Subcutaneous abdominal adipose tissue (tissue), 5 donors: ENCODE measurements at regions not wholly inside any gene's neighbourhood (a gene's known extent, or its start where the extent isn't known, plus 50 kb on each side); places are given as distances from the start of the nearest gene placed in this dataset.
"Not testable (repeated sequence)": the region's sequence is repeated elsewhere in the genome, so short reads cannot be mapped to it uniquely, and the experiment has no call there.

Experiments used
- H3K27ac ChIP-seq: one replicate; pipeline ENCODE4 v1.7.0; 2013; ENCODE audit warnings: low read depth, mild to moderate bottlenecking, inconsistent platforms, low read length, moderate library complexity
- H3K27me3 ChIP-seq, 5 donors: one replicate each; pipeline ENCODE4 v1.7.0; 2013; ENCODE audit warnings: low read length in 5 of 5, inconsistent platforms in 1 of 5; ENCODE audit not compliant: control insufficient read depth in 5 of 5, insufficient read depth in 4 of 5
- H3K36me3 ChIP-seq, 5 donors: one replicate each; pipeline ENCODE4 v1.7.0; 2013; ENCODE audit warnings: low read length in 5 of 5; ENCODE audit not compliant: control insufficient read depth in 5 of 5, insufficient read depth in 5 of 5
- H3K4me1 ChIP-seq, 5 donors: one replicate each; pipeline ENCODE4 v1.7.0; 2013; ENCODE audit warnings: low read length in 5 of 5, mild to moderate bottlenecking in 3 of 5, moderate library complexity in 1 of 5; ENCODE audit not compliant: control insufficient read depth in 5 of 5, insufficient read depth in 5 of 5
- H3K4me3 ChIP-seq, 5 donors: one replicate each; pipeline ENCODE4 v1.7.0; 2013; ENCODE audit warnings: low read length in 5 of 5, low read depth in 1 of 5
- H3K9ac ChIP-seq, 5 donors: one replicate each; pipeline ENCODE4 v1.7.0; 2013; ENCODE audit warnings: low read length in 5 of 5, mild to moderate bottlenecking in 4 of 5, moderate library complexity in 3 of 5
- H3K9me3 ChIP-seq, 5 donors: one replicate each; pipeline ENCODE4 v1.7.0; 2013; ENCODE audit warnings: low read length in 5 of 5; ENCODE audit not compliant: control insufficient read depth in 5 of 5
- donor health status: healthy.
- donor health status: healthy.
- donor health status: healthy.
- donor health status: healthy.
- donor health status: healthy.

DNA sequence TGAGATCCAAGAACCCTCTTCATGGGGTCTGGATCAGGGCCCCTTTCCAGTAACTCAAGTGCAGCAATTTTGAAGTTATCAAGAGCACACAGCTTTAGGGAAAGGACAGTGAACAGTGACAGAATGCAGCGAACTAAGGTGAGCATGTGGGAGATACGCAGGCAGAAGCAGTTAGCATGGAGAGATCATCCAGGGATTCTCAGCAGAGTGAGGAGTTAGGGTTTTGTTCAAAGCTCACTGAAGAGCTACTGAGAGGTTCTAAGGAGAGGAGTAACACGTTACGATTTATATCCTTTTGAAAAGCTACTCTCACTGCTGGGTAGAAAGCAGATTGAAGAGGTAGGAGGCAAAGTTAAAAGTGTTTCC lies 83.6 kb upstream of the MPP7 start:
- H3K4me3 ChIP-seq: no peak overlapping the region
- H3K27ac ChIP-seq: no peak overlapping the region
- H3K9me3 ChIP-seq: no peaks in the 10 kb centered on the region
- peaks cover 0 to 9% (median 3%) of the 10 kb centered on the region in 5 donors for H3K27me3 ChIP-seq
- no peaks in the 10 kb centered on the region for H3K36me3 ChIP-seq
- no peak overlapping the region for H3K9ac ChIP-seq
- peaks cover 0 to 2% (median 0%) of the 10 kb centered on the region in 5 donors for H3K4me1 ChIP-seq

GRCh38 chr10:28387140-28387539 lies 84.3 kb upstream of the MPP7 start:
- Histone ChIP-seq H3K9me3 (no peaks in the 10 kb centered on the region), H3K9ac (no peak overlapping the region), H3K4me1 (no peaks in the 10 kb centered on the region), H3K27me3 (peaks cover 0 to 9% (median 3%) of the 10 kb centered on the region in 5 donors), H3K27ac (no peak overlapping the region), H3K36me3 (no peaks in the 10 kb centered on the region), H3K4me3 (no peak overlapping the region)

DNA sequence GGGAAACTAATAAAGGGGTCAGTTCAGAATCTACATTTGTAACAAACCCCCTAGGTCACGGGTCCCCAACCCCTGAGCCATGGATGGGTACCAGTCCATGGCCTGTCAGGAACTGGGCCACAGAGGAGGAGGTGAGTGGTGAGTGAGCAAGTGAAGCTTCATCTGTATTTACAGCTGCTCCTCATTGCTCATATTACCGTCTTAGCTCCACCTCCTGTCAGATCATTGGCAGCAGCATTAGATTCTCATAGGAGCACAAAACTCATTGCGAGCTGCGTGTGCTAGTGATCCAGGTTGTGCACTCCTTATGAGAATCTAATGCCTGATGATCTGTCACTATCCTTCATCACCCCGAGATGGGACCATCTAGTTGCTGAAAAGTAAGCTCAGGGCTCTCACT lies 88.4 kb upstream of the MPP7 start:
- Histone ChIP-seq H3K4me3 (no peak overlapping the region), H3K27ac (no peak overlapping the region), H3K9ac (no peak overlapping the region), H3K4me1 (peaks cover 0 to 6% (median 0%) of the 10 kb centered on the region in 5 donors), H3K9me3 (no peaks in the 10 kb centered on the region), H3K36me3 (no peaks in the 10 kb centered on the region), H3K27me3 (peaks cover 0 to 4% (median 2%) of the 10 kb centered on the region in 5 donors)

DNA sequence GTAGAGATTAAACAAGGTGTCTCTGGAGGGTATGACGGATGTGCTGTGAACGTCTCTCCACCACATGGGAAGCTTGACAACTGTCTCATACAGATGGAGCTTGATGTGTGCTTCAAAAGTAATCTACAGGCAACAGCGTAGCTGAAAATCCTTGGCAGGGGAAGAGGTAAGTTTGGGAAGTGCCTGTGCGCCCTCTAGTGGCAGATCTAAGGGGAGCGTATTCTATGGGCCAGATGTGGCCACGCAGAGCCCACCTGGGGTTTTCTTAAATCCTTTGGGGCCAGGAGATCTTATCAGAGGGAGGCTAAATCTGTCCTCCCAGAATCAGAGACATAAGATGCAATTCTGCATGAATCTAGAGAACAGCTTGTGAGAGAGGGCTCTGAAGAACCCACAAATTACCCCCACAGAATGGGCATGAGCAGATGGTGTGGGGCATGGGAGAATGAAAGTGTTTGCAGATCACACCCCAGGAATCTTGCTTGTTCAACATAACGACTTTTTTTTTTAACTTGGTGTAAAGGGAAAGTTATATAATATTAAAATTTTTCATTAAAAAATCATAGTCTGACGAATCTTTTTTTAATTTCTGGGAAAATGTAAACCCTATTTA lies 91.2 kb upstream of the MPP7 start:
- Histone ChIP-seq H3K9ac (no peak overlapping the region), H3K36me3 (no peaks in the 10 kb centered on the region), H3K4me1 (peaks cover 0 to 6% (median 0%) of the 10 kb centered on the region in 5 donors), H3K27me3 (no peaks in the 10 kb centered on the region), H3K9me3 (no peaks in the 10 kb centered on the region), H3K4me3 (no peak overlapping the region), H3K27ac (no peak overlapping the region)

GRCh38 chr10:28396331-28396730 lies 93.5 kb upstream of the MPP7 start:
- no peaks in the 10 kb centered on the region for H3K9me3 ChIP-seq
- no peaks in the 10 kb centered on the region for H3K36me3 ChIP-seq
- H3K4me1 ChIP-seq: peaks cover 0 to 6% (median 0%) of the 10 kb centered on the region in 5 donors
- H3K4me3 ChIP-seq: no peak overlapping the region
- no peak overlapping the region for H3K27ac ChIP-seq
- H3K27me3 ChIP-seq: peaks cover 0 to 2% (median 0%) of the 10 kb centered on the region in 5 donors
- no peak overlapping the region for H3K9ac ChIP-seq

DNA sequence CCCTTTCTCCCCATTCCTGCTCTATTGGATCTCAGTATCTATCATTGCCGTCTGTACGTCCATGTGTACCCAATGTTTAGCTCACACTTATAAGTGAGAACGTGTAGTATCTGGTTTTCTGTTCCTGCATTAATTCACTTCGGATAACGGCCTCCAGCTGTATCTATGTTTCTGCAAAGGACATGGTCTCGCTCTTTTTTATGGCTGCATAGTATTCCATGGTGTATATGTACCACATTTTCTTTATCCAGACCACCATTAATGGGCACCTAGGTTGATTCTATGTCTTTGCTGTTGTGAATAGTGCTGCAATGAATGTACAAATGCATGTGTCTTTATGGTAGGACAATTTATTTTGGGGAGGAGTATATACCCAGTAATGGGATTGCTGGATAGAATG lies 94.4 kb upstream of the MPP7 start:
- no peak overlapping the region for H3K27ac ChIP-seq
- H3K36me3 ChIP-seq: no peaks in the 10 kb centered on the region

DNA sequence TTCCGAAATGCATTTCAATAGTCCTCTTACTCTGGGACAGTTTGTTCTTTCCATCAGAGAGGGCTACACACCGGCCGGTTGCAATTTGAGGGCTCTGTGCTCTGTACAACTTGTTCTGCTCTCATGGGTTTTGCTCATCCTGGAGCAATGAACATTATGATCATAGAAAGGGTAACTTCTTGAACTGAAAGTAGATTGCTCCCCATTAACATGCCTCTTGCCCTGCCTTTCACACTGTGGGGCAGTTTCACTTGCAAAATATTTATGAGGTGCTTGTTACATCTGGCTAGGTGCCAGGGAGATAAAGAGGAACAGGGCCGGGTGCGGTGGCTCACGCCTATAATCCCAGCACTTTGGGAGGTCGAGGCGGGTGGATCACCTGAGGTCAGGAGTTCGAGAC lies 97.3 kb upstream of the MPP7 start:
- H3K4me1 ChIP-seq: no peaks in the 10 kb centered on the region
- no peak overlapping the region for H3K4me3 ChIP-seq
- no peak overlapping the region for H3K27ac ChIP-seq
- no peaks in the 10 kb centered on the region for H3K36me3 ChIP-seq
- no peak overlapping the region for H3K9ac ChIP-seq
- no peaks in the 10 kb centered on the region for H3K9me3 ChIP-seq
- peaks cover 0 to 2% (median 0%) of the 10 kb centered on the region in 5 donors for H3K27me3 ChIP-seq

More for the DNA sequence above, 94.4 kb upstream of the MPP7 start:
- peaks cover 0 to 2% (median 0%) of the 10 kb centered on the region in 5 donors for H3K27me3 ChIP-seq
- no peak overlapping the region for H3K4me3 ChIP-seq
- no peak overlapping the region for H3K9ac ChIP-seq
- peaks cover 0 to 6% (median 0%) of the 10 kb centered on the region in 5 donors for H3K4me1 ChIP-seq
- H3K9me3 ChIP-seq: no peaks in the 10 kb centered on the region

DNA sequence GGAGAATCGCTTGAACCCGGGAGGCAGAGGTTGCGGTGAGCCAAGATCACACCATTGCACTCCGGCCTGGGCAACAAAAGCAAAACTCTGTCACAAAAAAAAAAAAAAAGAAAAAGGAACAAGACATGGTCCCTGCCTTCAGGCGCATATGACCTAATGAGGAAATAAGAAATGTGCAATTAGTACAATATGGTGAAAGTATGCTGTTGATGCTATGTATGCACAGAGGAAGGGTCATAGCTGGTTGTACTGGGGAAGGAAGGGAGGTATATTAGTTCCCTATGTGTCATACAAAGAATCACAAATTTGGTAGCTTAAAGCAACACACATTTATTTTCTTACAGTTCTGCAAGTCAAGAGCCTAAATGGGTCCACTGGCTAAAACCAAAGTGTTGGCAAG lies 97.8 kb upstream of the MPP7 start:
- H3K27me3 ChIP-seq: peaks cover 0 to 2% (median 0%) of the 10 kb centered on the region in 5 donors
- no peaks in the 10 kb centered on the region for H3K4me1 ChIP-seq
- no peak overlapping the region for H3K4me3 ChIP-seq
- no peaks in the 10 kb centered on the region for H3K36me3 ChIP-seq
- no peaks in the 10 kb centered on the region for H3K9me3 ChIP-seq
- no peak overlapping the region for H3K9ac ChIP-seq
- no peak overlapping the region for H3K27ac ChIP-seq

DNA sequence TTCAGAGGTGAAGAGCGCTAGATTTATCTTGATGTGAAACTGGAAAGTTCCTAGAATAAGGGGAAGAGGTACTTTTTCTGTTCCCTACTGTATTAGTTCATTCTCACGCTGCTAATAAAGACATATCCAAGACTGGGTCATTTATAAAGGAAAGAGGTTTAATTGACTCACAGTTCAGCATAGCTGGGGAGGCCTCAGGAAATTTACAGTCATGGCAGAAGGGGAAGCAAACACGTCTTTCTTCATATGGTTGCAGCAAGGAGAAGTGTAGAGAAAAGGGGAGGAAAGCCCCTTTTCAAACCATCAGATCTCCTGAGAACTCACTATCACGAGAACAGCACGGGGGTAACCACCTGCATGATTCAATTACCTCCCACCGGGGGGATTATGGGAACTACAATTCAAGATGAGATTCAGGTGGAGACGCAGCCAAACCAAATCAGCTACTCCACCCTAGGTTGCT lies 99.8 kb upstream of the MPP7 start:
- H3K27ac ChIP-seq, H3K4me3 ChIP-seq, H3K36me3 ChIP-seq, H3K4me1 ChIP-seq, H3K27me3 ChIP-seq, H3K9ac ChIP-seq, H3K9me3 ChIP-seq: not testable (repeated sequence)

- H3K4me1 ChIP-seq: no peaks in the 10 kb centered on the region
- H3K36me3 ChIP-seq: no peaks in the 10 kb centered on the region
- H3K9ac ChIP-seq: no peak overlapping the region
- H3K27me3 ChIP-seq: peaks cover 0 to 2% (median 0%) of the 10 kb centered on the region in 5 donors
- no peaks in the 10 kb centered on the region for H3K9me3 ChIP-seq
- H3K4me3 ChIP-seq: no peak overlapping the region
- H3K27ac ChIP-seq: no peak overlapping the region
These were observed 100.2 kb upstream of the MPP7 start for GRCh38 chr10:28403090-28403489.
